GM12875 (cell line): ENCODE measurements at regions not wholly inside any gene's neighbourhood (a gene's known extent, or its start where the extent isn't known, plus 50 kb on each side); places are given as distances from the start of the nearest gene placed in this dataset.

ENCODE experiments used
- H3K4me3 ChIP-seq: one replicate; pipeline ENCODE4 v1.5.1; 2011; ENCODE audit warnings: low read depth, low read length, control low read depth
- TF ChIP-seq, protein P1 (sequence below): IDR thresholded peaks from 2 replicates; pipeline ENCODE4 v1.5.1; 2011; ENCODE audit warnings: low read depth, mild to moderate bottlenecking, control low read depth, inconsistent platforms, low read length, moderate library complexity, borderline replicate concordance; ENCODE audit not compliant: insufficient read depth

- TF ChIP-seq, protein P1, sequence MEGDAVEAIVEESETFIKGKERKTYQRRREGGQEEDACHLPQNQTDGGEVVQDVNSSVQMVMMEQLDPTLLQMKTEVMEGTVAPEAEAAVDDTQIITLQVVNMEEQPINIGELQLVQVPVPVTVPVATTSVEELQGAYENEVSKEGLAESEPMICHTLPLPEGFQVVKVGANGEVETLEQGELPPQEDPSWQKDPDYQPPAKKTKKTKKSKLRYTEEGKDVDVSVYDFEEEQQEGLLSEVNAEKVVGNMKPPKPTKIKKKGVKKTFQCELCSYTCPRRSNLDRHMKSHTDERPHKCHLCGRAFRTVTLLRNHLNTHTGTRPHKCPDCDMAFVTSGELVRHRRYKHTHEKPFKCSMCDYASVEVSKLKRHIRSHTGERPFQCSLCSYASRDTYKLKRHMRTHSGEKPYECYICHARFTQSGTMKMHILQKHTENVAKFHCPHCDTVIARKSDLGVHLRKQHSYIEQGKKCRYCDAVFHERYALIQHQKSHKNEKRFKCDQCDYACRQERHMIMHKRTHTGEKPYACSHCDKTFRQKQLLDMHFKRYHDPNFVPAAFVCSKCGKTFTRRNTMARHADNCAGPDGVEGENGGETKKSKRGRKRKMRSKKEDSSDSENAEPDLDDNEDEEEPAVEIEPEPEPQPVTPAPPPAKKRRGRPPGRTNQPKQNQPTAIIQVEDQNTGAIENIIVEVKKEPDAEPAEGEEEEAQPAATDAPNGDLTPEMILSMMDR, result no peak
- H3K4me3 ChIP-seq, result no peak overlapping the region
Observed at GRCh38 chr5:5795074-5795771, 372.7 kb downstream of the ICE1 start.

DNA sequence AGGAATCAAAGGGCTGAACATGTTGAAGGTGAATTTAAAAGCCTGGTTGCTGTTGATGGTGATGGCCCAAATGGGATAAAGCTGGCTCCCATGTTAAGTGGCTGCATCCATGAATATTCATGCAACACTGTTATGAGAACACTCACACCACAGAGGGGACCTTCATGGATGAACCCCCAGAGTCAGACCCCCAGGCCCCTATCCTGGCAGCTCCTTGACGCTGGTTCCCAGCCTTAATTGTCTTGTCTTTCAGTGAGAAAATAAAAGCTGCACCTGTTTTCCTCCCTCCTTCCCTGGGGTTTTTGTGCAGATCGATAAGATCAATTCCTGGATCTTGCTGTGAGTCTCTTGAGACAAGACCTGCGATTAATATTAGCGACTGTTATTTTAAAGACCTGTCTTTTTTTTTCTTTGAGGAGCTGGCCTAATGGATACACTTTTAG is 371.7 kb downstream of the ICE1 start:
- TF ChIP-seq, protein P1, result no peak
- H3K4me3 ChIP-seq, result no peak overlapping the region

DNA sequence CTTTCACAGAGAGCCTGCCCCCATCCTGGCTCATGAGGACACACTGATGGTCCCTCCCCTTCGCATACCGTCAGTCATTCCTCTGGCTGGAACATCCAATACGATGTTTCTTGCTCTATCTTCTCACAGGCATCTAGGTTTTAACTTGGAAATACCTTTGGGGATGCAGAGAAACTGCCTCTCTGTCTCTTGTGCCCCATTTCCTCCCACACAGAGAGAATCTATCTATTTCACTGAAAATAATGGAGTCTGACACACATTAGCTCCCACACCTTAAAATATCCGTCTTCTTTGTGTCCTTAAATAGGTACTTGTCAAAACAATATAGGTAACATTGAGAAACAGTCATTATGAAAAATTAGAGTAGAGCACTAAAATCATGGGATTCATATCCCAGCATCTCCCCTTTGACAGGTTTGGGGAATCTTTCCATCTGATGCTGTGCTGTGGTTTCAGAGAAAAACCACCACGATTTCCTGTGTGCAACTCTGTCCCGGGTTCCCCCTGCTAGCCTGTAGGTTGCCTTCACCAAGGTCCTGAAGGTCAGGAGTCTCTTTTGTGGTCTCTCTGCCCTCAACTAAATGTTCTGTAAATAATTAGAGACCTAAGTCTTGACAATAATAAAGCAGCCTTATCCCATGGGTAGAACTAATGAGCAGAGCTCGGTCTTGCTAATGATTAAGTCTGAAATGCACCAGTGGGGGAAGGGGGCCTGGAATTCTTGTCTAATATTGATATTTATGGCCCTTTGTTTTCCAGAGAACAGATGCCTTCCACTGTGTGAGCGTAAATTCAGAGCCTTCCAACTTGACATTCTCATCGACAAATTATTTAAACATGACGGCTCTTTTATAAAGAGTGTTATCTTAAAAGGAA is 371.0 kb downstream of the ICE1 start:
- no peak overlapping the region for H3K4me3 ChIP-seq
- TF ChIP-seq, protein P1, result no peak

GRCh38 chr5:5792106-5792505 is 369.6 kb downstream of the ICE1 start:
- no peak overlapping the region for H3K4me3 ChIP-seq
- TF ChIP-seq, protein P1, result no peak

GRCh38 chr5:5788793-5789192 is 366.3 kb downstream of the ICE1 start:
- no peak overlapping the region for H3K4me3 ChIP-seq
- TF ChIP-seq, protein P1, result no peak

- TF ChIP-seq, protein P1, result no peak
- H3K4me3 ChIP-seq, result no peak overlapping the region
Observed at GRCh38 chr5:5787373-5787772, 364.9 kb downstream of the ICE1 start.
